ENCODE measurements at regions not wholly inside any gene's neighbourhood (a gene's known extent, or its start where the extent isn't known, plus 50 kb on each side); places are given as distances from the start of the nearest gene placed in this dataset.

DNA sequence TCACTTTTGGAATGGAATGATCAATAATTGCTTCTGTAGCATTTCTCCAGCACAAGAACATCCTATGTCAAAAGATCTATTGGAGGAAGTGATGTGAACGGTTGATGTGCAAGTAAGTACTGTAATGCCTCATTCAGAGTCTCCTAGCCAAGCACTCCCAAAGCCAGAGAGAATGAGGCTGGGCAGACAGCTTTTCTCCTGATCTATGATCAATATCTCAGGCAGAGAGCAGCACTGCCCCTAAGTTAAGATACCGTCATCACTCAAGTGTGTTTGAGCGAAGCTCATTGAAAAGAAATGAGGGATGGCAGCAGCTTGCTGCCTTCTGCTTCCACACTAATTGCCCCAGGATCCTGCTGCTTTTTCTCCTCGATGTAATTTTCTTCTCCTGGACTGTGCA is 324.1 kb upstream of the GRAMD2B start:
- TF ChIP-seq CTCF (IDR thresholded peaks at IDR 0.05), result no peak
- no peak for TF ChIP-seq POLR2A (IDR thresholded peaks at IDR 0.05)
